ENCODE measurements at regions not wholly inside any gene's neighbourhood (a gene's known extent, or its start where the extent isn't known, plus 50 kb on each side); places are given as distances from the start of the nearest gene placed in this dataset.

DNA sequence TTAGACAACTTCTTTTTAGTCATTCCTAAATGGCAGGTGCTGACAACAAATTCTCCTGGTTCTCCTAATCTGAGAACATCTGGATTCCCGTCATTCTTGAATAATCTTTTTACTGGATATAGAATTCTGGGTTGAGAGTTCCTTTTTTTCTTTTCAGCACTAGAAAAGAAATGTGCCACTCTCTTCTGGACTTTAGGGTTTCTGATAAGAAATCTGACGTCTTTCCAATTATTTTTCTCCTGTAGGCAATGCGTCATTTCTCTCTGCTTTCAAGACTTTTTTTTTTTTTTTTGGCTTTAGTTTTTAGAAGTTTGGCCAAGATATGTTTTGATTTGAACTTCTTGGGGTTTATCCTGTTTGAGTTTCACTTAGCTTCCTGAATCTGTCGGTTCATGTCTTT is 66.1 kb upstream of the RNF24 start:
- Histone ChIP-seq H4K20me1 (ENCODE audit: insufficient read depth, low read length) (no peaks in the 10 kb centered on the region), H3K27ac (ENCODE audit: low read length) (peak overlapping the region; percentile 70; the same call in 1 of the 2 replicates), H3K9ac (ENCODE audit: low read length) (no peak overlapping the region; the same call in 1 of the 2 replicates), H3K36me3 (replicated peaks; ENCODE audit: low read depth, low read length) (peaks cover 7% of the 10 kb centered on the region), H2AFZ (ENCODE audit: low read depth, low read length) (peak overlapping the region; percentile 57), H3K4me2 (ENCODE audit: low read length) (peak overlapping the region; percentile 93), H3K9me3 (ENCODE audit: insufficient read depth, low read length) (peaks cover 4% of the 10 kb centered on the region; the same call in 1 of the 2 replicates), H3K27me3 (ENCODE audit: low read depth, low read length) (peaks cover 4% of the 10 kb centered on the region; the same call in 1 of the 2 replicates), H3K4me1 (ENCODE audit: low read length) (peaks cover 38% of the 10 kb centered on the region), H3K4me3 (ENCODE audit: low read length) (peak overlapping the region; percentile 61), H3K79me2 (ENCODE audit: low read length) (no peaks in the 10 kb centered on the region)
- TF ChIP-seq, protein P1, sequence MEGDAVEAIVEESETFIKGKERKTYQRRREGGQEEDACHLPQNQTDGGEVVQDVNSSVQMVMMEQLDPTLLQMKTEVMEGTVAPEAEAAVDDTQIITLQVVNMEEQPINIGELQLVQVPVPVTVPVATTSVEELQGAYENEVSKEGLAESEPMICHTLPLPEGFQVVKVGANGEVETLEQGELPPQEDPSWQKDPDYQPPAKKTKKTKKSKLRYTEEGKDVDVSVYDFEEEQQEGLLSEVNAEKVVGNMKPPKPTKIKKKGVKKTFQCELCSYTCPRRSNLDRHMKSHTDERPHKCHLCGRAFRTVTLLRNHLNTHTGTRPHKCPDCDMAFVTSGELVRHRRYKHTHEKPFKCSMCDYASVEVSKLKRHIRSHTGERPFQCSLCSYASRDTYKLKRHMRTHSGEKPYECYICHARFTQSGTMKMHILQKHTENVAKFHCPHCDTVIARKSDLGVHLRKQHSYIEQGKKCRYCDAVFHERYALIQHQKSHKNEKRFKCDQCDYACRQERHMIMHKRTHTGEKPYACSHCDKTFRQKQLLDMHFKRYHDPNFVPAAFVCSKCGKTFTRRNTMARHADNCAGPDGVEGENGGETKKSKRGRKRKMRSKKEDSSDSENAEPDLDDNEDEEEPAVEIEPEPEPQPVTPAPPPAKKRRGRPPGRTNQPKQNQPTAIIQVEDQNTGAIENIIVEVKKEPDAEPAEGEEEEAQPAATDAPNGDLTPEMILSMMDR (IDR thresholded peaks at IDR 0.05; ENCODE audit: low read depth, low read length) = no peak
- no peak for TF ChIP-seq EZH2phosphoT487 (IDR thresholded peaks at IDR 0.05; ENCODE audit: low read depth)

DNA sequence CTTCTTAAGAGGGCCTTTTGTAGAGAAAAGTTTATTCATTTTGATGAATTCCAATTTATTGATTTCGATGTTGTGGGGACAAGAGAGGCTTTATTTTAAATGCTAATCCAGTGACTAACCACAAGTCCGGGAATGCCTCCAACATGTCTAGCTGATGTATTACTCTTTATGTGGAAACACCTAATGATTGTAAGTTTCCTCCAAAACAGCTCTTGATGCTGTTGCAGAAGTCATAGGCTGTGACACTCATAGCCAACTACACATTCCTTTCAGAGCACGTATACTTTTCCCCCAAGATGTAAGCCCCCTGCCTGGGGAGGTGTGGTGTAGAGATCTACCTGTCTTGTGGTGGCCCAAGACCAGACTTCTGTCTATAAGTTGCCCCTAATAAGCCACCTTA is 61.3 kb upstream of the RNF24 start:
- no peaks in the 10 kb centered on the region for H4K20me1 ChIP-seq (ENCODE audit: insufficient read depth, low read length)
- no peak overlapping the region for H3K9ac ChIP-seq (ENCODE audit: low read length)
- no peaks in the 10 kb centered on the region for H3K79me2 ChIP-seq (ENCODE audit: low read length)
- no peak overlapping the region for H2AFZ ChIP-seq (ENCODE audit: low read depth, low read length)
- H3K27ac ChIP-seq (ENCODE audit: low read length) = no peak overlapping the region
- H3K4me2 ChIP-seq (ENCODE audit: low read length) = no peak overlapping the region
- no peak overlapping the region for H3K4me3 ChIP-seq (ENCODE audit: low read length)
- peaks cover 5% of the 10 kb centered on the region for H3K36me3 ChIP-seq (replicated peaks; ENCODE audit: low read depth, low read length)
- H3K27me3 ChIP-seq (ENCODE audit: low read depth, low read length) = peaks cover 3% of the 10 kb centered on the region; the same call in 1 of the 2 replicates
- peaks cover 4% of the 10 kb centered on the region for H3K4me1 ChIP-seq (ENCODE audit: low read length)
- peaks cover 3% of the 10 kb centered on the region; the same call in 1 of the 2 replicates for H3K9me3 ChIP-seq (ENCODE audit: insufficient read depth, low read length)
- TF ChIP-seq, protein P1 (IDR thresholded peaks at IDR 0.05; ENCODE audit: low read depth, low read length) = no peak
- no peak for TF ChIP-seq EZH2phosphoT487 (IDR thresholded peaks at IDR 0.05; ENCODE audit: low read depth)

DNA sequence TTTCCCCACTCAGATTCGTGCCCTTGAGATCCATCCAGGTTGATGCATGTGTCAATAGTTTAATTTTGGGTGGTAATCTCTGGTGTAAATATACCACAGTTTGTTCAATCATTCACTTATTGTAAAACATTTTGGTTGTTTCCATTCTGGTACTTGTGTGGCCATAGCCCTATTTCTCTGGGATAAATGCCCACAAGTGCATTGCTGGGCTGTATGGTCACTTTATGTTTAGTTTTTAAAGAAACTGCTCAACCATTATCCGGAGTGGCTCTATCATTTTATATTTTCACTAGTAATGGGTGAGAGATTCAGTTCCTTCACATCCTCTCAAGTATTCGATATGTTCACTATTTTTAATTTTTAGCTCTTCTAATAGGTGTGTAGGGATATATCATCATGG is 60.7 kb upstream of the RNF24 start:
- Histone ChIP-seq H2AFZ (ENCODE audit: low read depth, low read length) (no peak overlapping the region), H3K27me3 (ENCODE audit: low read depth, low read length) (peaks cover 3% of the 10 kb centered on the region; the same call in 1 of the 2 replicates), H3K9me3 (ENCODE audit: insufficient read depth, low read length) (no peaks in the 10 kb centered on the region), H4K20me1 (ENCODE audit: insufficient read depth, low read length) (no peaks in the 10 kb centered on the region), H3K4me2 (ENCODE audit: low read length) (no peak overlapping the region), H3K9ac (ENCODE audit: low read length) (no peak overlapping the region), H3K36me3 (replicated peaks; ENCODE audit: low read depth, low read length) (no peaks in the 10 kb centered on the region), H3K4me1 (ENCODE audit: low read length) (no peaks in the 10 kb centered on the region), H3K79me2 (ENCODE audit: low read length) (no peaks in the 10 kb centered on the region), H3K27ac (ENCODE audit: low read length) (no peak overlapping the region), H3K4me3 (ENCODE audit: low read length) (no peak overlapping the region)
- TF ChIP-seq, protein P1 (IDR thresholded peaks at IDR 0.05; ENCODE audit: low read depth, low read length) = no peak
- no peak for TF ChIP-seq EZH2phosphoT487 (IDR thresholded peaks at IDR 0.05; ENCODE audit: low read depth)

DNA sequence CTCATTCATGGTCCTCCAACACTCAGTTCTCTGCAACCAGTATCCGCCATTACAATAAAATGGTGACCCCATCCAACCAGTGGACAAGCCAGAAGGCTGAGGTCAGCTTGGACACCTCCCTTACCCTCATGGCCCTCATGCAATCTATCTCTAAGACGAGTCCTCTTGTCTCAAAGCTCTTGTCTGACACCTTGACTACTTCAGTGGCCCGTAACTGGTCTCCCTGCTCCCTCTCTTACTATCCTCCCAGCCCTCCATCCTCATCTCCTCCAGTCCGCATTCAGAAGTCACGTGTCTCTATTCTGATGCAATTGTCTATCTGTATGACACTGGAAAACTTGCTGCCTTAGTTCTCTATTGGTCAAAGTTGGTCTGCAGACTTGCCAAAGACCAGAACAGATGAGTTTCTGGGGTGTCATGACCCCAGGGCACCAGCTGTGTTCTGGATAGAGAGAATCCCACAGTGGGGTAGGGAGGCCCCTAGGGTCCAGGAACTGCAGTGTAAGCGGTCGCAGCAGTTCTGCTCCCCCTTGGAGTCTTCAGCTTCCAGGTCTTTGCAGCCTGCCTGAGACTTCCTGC is 59.6 kb upstream of the RNF24 start:
- Histone ChIP-seq H3K36me3 (replicated peaks; ENCODE audit: low read depth, low read length) (no peaks in the 10 kb centered on the region), H3K4me3 (ENCODE audit: low read length) (no peak overlapping the region), H3K9ac (ENCODE audit: low read length) (no peak overlapping the region), H3K9me3 (ENCODE audit: insufficient read depth, low read length) (no peaks in the 10 kb centered on the region), H2AFZ (ENCODE audit: low read depth, low read length) (no peak overlapping the region), H4K20me1 (ENCODE audit: insufficient read depth, low read length) (no peaks in the 10 kb centered on the region), H3K27ac (ENCODE audit: low read length) (no peak overlapping the region), H3K79me2 (ENCODE audit: low read length) (no peaks in the 10 kb centered on the region), H3K4me2 (ENCODE audit: low read length) (no peak overlapping the region), H3K4me1 (ENCODE audit: low read length) (no peaks in the 10 kb centered on the region), H3K27me3 (ENCODE audit: low read depth, low read length) (peaks cover 3% of the 10 kb centered on the region; the same call in 1 of the 2 replicates)
- TF ChIP-seq, protein P1 (IDR thresholded peaks at IDR 0.05; ENCODE audit: low read depth, low read length) = no peak
- TF ChIP-seq EZH2phosphoT487 (IDR thresholded peaks at IDR 0.05; ENCODE audit: low read depth) = no peak
